ENCODE measurements at regions not wholly inside any gene's neighbourhood (a gene's known extent, or its start where the extent isn't known, plus 50 kb on each side); places are given as distances from the start of the nearest gene placed in this dataset.
"Not testable (repeated sequence)": the region's sequence is repeated elsewhere in the genome, so short reads cannot be mapped to it uniquely, and the experiment has no call there.

DNA sequence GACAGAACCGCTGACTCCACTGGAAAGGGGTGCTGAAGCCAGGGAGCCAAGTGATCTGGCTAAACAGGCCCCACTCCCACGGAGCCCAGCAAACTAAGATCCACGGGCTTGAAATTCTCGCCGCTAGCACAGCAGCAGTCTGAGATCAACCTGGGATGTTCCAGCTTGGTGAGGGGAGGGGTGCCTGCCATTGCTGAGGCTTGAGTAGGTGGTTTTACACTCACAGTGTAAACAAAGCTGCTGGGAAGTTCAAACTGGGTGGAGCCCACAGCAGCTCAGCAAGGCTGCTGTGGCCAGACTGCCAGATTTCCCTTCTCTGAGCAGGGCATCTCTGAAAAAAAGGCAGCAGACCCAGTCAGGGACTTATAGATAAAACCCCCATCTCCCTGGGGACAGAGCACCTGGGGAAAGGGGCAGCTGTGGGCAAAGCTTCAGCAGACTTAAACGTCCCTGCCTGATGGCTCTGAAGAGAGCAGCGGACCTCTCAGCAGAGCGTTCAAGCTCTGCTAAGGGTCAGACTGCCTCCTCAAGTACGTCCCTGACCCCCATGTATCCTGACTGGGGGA, 101.8 kb downstream of the HNRNPD start:
- TF ChIP-seq FOXA1 (IDR thresholded peaks at IDR 0.05); ELF4 (IDR thresholded peaks at IDR 0.05); BHLHE40 (IDR thresholded peaks at IDR 0.05; ENCODE audit: borderline replicate concordance); TARDBP (IDR thresholded peaks at IDR 0.05); FOXK2 (IDR thresholded peaks at IDR 0.05); ZNF384 (IDR thresholded peaks at IDR 0.05); LEF1 (IDR thresholded peaks at IDR 0.05; ENCODE audit: borderline replicate concordance); CTBP1 (IDR thresholded peaks at IDR 0.05; ENCODE audit: borderline replicate concordance): not testable (repeated sequence)
- TF ChIP-seq, protein P1, sequence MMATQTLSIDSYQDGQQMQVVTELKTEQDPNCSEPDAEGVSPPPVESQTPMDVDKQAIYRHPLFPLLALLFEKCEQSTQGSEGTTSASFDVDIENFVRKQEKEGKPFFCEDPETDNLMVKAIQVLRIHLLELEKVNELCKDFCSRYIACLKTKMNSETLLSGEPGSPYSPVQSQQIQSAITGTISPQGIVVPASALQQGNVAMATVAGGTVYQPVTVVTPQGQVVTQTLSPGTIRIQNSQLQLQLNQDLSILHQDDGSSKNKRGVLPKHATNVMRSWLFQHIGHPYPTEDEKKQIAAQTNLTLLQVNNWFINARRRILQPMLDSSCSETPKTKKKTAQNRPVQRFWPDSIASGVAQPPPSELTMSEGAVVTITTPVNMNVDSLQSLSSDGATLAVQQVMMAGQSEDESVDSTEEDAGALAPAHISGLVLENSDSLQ (IDR thresholded peaks at IDR 0.05) = not testable (repeated sequence)

All from HEK293T (cell line).